ENCODE measurements at regions not wholly inside any gene's neighbourhood (a gene's known extent, or its start where the extent isn't known, plus 50 kb on each side); places are given as distances from the start of the nearest gene placed in this dataset.
A peak's percentile ranks its signal among the peaks of the same experiment; 100 is the strongest.

GRCh38 chr2:19700861-19701585 lies 200.8 kb downstream of the TTC32 start:
- Histone ChIP-seq H3K9me3 (ENCODE audit: low read depth) (no peaks in the 10 kb centered on the region), H3K9me2 (ENCODE audit: insufficient read depth) (no peaks in the 10 kb centered on the region), H3K4me1 (ENCODE audit: insufficient read depth) (peaks cover 18% of the 10 kb centered on the region), H3K36me3 (ENCODE audit: low read depth) (no peaks in the 10 kb centered on the region), H3F3A (ENCODE audit: insufficient read depth) (no peaks in the 10 kb centered on the region; the same call in 1 of the 2 replicates), H3K27me3 (replicated peaks; ENCODE audit: insufficient read depth) (no peaks in the 10 kb centered on the region), H3K79me2 (ENCODE audit: insufficient read depth) (no peaks in the 10 kb centered on the region), H3K4me3 (no peak overlapping the region), H3K27ac (no peak overlapping the region), H3K9ac (no peak overlapping the region), H3K4me2 (ENCODE audit: unreplicated experiment) (no peak overlapping the region), H2AFZ (no peak overlapping the region), H4K20me1 (ENCODE audit: insufficient read depth) (no peaks in the 10 kb centered on the region)
- in situ Hi-C loops (cut with MboI) = no loop called here
- 73 to 76% methylated on average over 10 of the region's 10 CpGs for WGBS, 2 experiments (ENCODE audit: low coverage in 1 of 2, low lambda C conversion rate in 2 of 2, missing lambda C conversion rate in 2 of 2)
- peak; percentile 67 for DNase-seq
- no peak for TF ChIP-seq EZH2 (IDR thresholded peaks at IDR 0.05; ENCODE audit: insufficient read depth, poor library complexity, severe bottlenecking)
- TF ChIP-seq EZH2phosphoT487 (IDR thresholded peaks at IDR 0.05; ENCODE audit: insufficient read depth, low read depth) = no peak

GRCh38 chr2:19697131-19697530 lies 204.7 kb downstream of the TTC32 start:
- TF ChIP-seq EZH2phosphoT487 (IDR thresholded peaks at IDR 0.05; ENCODE audit: insufficient read depth, low read depth) = no peak
- H4K20me1 ChIP-seq (ENCODE audit: insufficient read depth) = no peaks in the 10 kb centered on the region
- no peak overlapping the region for H3K4me2 ChIP-seq (ENCODE audit: unreplicated experiment)
- whole genome bisulfite sequencing, 2 experiments (ENCODE audit: low coverage in 1 of 2, low lambda C conversion rate in 2 of 2, missing lambda C conversion rate in 2 of 2) = 29 to 44% methylated on average over 2 of the region's 2 CpGs
- DNase-seq = no peak
- no peak overlapping the region for H2AFZ ChIP-seq
- H3K27ac ChIP-seq = no peak overlapping the region
- H3K9ac ChIP-seq = no peak overlapping the region
- no peaks in the 10 kb centered on the region for H3K36me3 ChIP-seq (ENCODE audit: low read depth)
- no peaks in the 10 kb centered on the region for H3K9me2 ChIP-seq (ENCODE audit: insufficient read depth)
- H3K27me3 ChIP-seq (replicated peaks; ENCODE audit: insufficient read depth) = no peaks in the 10 kb centered on the region
- peaks cover 14% of the 10 kb centered on the region for H3K4me1 ChIP-seq (ENCODE audit: insufficient read depth)
- no peaks in the 10 kb centered on the region; the same call in 1 of the 2 replicates for H3F3A ChIP-seq (ENCODE audit: insufficient read depth)
- in situ Hi-C loops (cut with MboI) = no loop called here
- no peak overlapping the region for H3K4me3 ChIP-seq
- H3K79me2 ChIP-seq (ENCODE audit: insufficient read depth) = no peaks in the 10 kb centered on the region
- no peaks in the 10 kb centered on the region for H3K9me3 ChIP-seq (ENCODE audit: low read depth)

GRCh38 chr2:19695706-19696105 lies 206.1 kb downstream of the TTC32 start:
- no peaks in the 10 kb centered on the region; the same call in 1 of the 2 replicates for H3K4me1 ChIP-seq (ENCODE audit: insufficient read depth)
- in situ Hi-C loops (cut with MboI) = no loop called here
- H3K79me2 ChIP-seq (ENCODE audit: insufficient read depth) = no peaks in the 10 kb centered on the region
- TF ChIP-seq EZH2phosphoT487 (IDR thresholded peaks at IDR 0.05; ENCODE audit: insufficient read depth, low read depth) = no peak
- TF ChIP-seq EZH2 (IDR thresholded peaks at IDR 0.05; ENCODE audit: insufficient read depth, poor library complexity, severe bottlenecking) = no peak
- H3F3A ChIP-seq (ENCODE audit: insufficient read depth) = no peaks in the 10 kb centered on the region
- H3K36me3 ChIP-seq (ENCODE audit: low read depth) = no peaks in the 10 kb centered on the region
- H3K4me2 ChIP-seq (ENCODE audit: unreplicated experiment) = no peak overlapping the region
- H3K4me3 ChIP-seq = no peak overlapping the region
- H3K27ac ChIP-seq = no peak overlapping the region
- no peaks in the 10 kb centered on the region for H3K9me2 ChIP-seq (ENCODE audit: insufficient read depth)
- H3K27me3 ChIP-seq (replicated peaks; ENCODE audit: insufficient read depth) = no peaks in the 10 kb centered on the region
- DNase-seq = no peak
- H4K20me1 ChIP-seq (ENCODE audit: insufficient read depth) = no peaks in the 10 kb centered on the region
- no peak overlapping the region for H2AFZ ChIP-seq
- no peaks in the 10 kb centered on the region for H3K9me3 ChIP-seq (ENCODE audit: low read depth)
- 48 to 54% methylated on average over 4 of the region's 4 CpGs for WGBS, 2 experiments (ENCODE audit: low coverage in 1 of 2, low lambda C conversion rate in 2 of 2, missing lambda C conversion rate in 2 of 2)
- H3K9ac ChIP-seq = no peak overlapping the region

DNA sequence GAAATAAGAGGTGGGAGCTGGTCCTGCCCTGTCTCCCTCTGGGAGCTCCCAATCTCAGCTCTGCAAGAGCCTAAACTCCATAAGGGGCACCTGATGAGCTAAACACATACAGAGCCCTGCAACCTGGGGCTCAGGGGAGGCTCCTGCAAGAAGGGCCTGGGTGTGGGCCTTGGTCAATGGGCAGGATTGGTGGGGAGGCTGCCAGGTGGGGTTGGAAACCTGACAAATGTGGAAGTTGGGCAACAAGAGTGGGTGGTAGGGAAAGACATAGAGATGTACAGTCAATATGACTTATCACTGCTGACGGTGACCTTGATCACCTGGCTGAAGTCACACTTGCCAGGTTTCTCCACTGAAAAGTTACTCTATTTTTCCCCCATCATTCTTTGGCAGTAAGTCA lies 209.9 kb downstream of the TTC32 start:
- H3K4me2 ChIP-seq (ENCODE audit: unreplicated experiment) = no peak overlapping the region
- in situ Hi-C loops (cut with MboI) = no loop called here

More for the DNA sequence above, 209.9 kb downstream of the TTC32 start:
- no peaks in the 10 kb centered on the region for H3K9me2 ChIP-seq (ENCODE audit: insufficient read depth)
- H3K4me1 ChIP-seq (ENCODE audit: insufficient read depth) = no peaks in the 10 kb centered on the region
- no peaks in the 10 kb centered on the region for H3K79me2 ChIP-seq (ENCODE audit: insufficient read depth)
- H3K4me3 ChIP-seq = no peak overlapping the region
- H3K36me3 ChIP-seq (ENCODE audit: low read depth) = no peaks in the 10 kb centered on the region
- H3K9me3 ChIP-seq (ENCODE audit: low read depth) = no peaks in the 10 kb centered on the region
- TF ChIP-seq EZH2 (IDR thresholded peaks at IDR 0.05; ENCODE audit: insufficient read depth, poor library complexity, severe bottlenecking) (no peak), EZH2phosphoT487 (IDR thresholded peaks at IDR 0.05; ENCODE audit: insufficient read depth, low read depth) (no peak)
- H3K27me3 ChIP-seq (replicated peaks; ENCODE audit: insufficient read depth) = no peaks in the 10 kb centered on the region
- no peaks in the 10 kb centered on the region for H4K20me1 ChIP-seq (ENCODE audit: insufficient read depth)
- no peak overlapping the region for H3K27ac ChIP-seq
- DNase-seq = no peak
- H3K9ac ChIP-seq = no peak overlapping the region
- 94% methylated on average over 1 of the region's 1 CpG for WGBS, 2 experiments (ENCODE audit: low coverage in 1 of 2, low lambda C conversion rate in 2 of 2, missing lambda C conversion rate in 2 of 2)
- no peaks in the 10 kb centered on the region for H3F3A ChIP-seq (ENCODE audit: insufficient read depth)
- H2AFZ ChIP-seq = no peak overlapping the region
